HCT116 (cell line): ENCODE measurements at regions not wholly inside any gene's neighbourhood (a gene's known extent, or its start where the extent isn't known, plus 50 kb on each side); places are given as distances from the start of the nearest gene placed in this dataset.

Experiments used
- ATAC-seq: fragments of 200-7000 bp; cut with Tn5 transposase; 2 replicates; pipeline ENCODE4 v1.9.1; 2020; ENCODE audit warnings: mild to moderate bottlenecking, moderate library complexity
- BruUV-seq: library from RNA; stranded (reverse); fragments of 400-500 nt; replicated peaks from 2 replicates; lab custom pipeline; 2021; lab: Mats Ljungman, UMichigan
- CTCF ChIA-PET: fragments of 300-600 bp; sonication (Branson Sonifier 250); formaldehyde crosslinking; loops from one replicate; lab custom pipeline; 2021; ENCODE audit warnings: antibody characterized with exemption; lab: Charles Lee
- POLR2A ChIA-PET: fragments of 300-600, 350-600 bp; sonication (Branson Sonifier 250); formaldehyde crosslinking; loops from one replicate; lab custom pipeline; 2021; ENCODE audit warnings: antibody characterized with exemption; lab: Charles Lee
- RAD21 ChIA-PET, 2 experiments: fragments of 300-600 bp; sonication (Branson Sonifier 250); formaldehyde crosslinking; loops; one replicate each; lab custom pipeline; 2023; ENCODE audit warnings: low total read pairs in 2 of 2; ENCODE audit not compliant: uncharacterized antibody in 2 of 2, unreplicated experiment in 2 of 2, low non-redundant PET in 1 of 2; lab: Charles Lee
- DNase-seq: peaks from one replicate; pipeline ENCODE4 v3.0.0-alpha.2; 2010; ENCODE audit warnings: low read depth, low spot score
- H2AFZ ChIP-seq: fragments of 200-600 bp; shearing (Covaris generic), sonication (generic); 2 replicates; pipeline ENCODE4 v1.6.1; 2017; ENCODE audit warnings: low read depth, mixed run types, mixed read lengths, antibody characterized with exemption, low read length; ENCODE audit not compliant: poor library complexity, severe bottlenecking
- H3K27ac ChIP-seq: 2 replicates; pipeline ENCODE4 v1.5.1; 2012; ENCODE audit warnings: low read depth, low read length
- H3K27me3 ChIP-seq: fragments of 200-600 bp; sonication (generic); 2 replicates; pipeline ENCODE4 v1.6.1; 2016; ENCODE audit warnings: mixed run types, low read length, mixed read lengths; ENCODE audit not compliant: insufficient read depth
- H3K36me3 ChIP-seq, 2 experiments: fragments of 200-500 bp in 1 of 2; fragments of 200-600 bp in 1 of 2; sonication (Bioruptor generic) in 1 of 2; sonication (generic) in 1 of 2; 2 replicates each; pipeline versions ENCODE4 v1.5.1 to v1.6.1; 2014 to 2016; ENCODE audit warnings: low read length in 2 of 2, inconsistent platforms in 1 of 2, mixed read lengths in 1 of 2, mixed run types in 1 of 2; ENCODE audit not compliant: insufficient read depth in 2 of 2, control insufficient read depth in 1 of 2
- H3K4me1 ChIP-seq, 2 experiments: fragments of 200-600 bp in 1 of 2; sonication (generic) in 1 of 2; 2 replicates each; pipeline versions ENCODE4 v1.5.1 to v1.6.1; 2012 to 2017; ENCODE audit warnings: low read length in 2 of 2, inconsistent platforms in 1 of 2, mild to moderate bottlenecking in 1 of 2, mixed read lengths in 1 of 2, mixed run types in 1 of 2, moderate library complexity in 1 of 2; ENCODE audit not compliant: insufficient read depth in 2 of 2, control insufficient read depth in 1 of 2
- H3K4me2 ChIP-seq: fragments of 200-600 bp; sonication (generic); 2 replicates; pipeline ENCODE4 v1.6.1; 2017; ENCODE audit warnings: mixed run types, low read length, mixed read lengths
- H3K4me3 ChIP-seq, 2 experiments: fragments of 200-600 bp in 1 of 2; sonication (generic) in 1 of 2; replicated peaks in 1 of 2; 2 replicates each; pipeline ENCODE4 v1.5.1; 2011 to 2016; ENCODE audit warnings: low read length in 2 of 2, control low read depth in 1 of 2, low read depth in 1 of 2, mild to moderate bottlenecking in 1 of 2, mixed read lengths in 1 of 2, mixed run types in 1 of 2
- H3K79me2 ChIP-seq: fragments of 200-600 bp; sonication (generic); 2 replicates; pipeline ENCODE4 v1.6.1; 2017; ENCODE audit warnings: mild to moderate bottlenecking, mixed run types, low read length, moderate library complexity, mixed read lengths; ENCODE audit not compliant: insufficient read depth
- H3K9ac ChIP-seq: fragments of 200-600 bp; sonication (generic); 2 replicates; pipeline ENCODE4 v1.6.1; 2016; ENCODE audit warnings: low read length, mixed read lengths
- H3K9me2 ChIP-seq: fragments of 200-600 bp; sonication (generic), shearing (Covaris generic); 2 replicates; pipeline ENCODE4 v1.6.1; 2017; ENCODE audit warnings: mixed run types, mild to moderate bottlenecking, moderate library complexity; ENCODE audit not compliant: insufficient read depth
- H3K9me3 ChIP-seq, 2 experiments: fragments of 200-500 bp in 1 of 2; fragments of 200-600 bp in 1 of 2; sonication (Bioruptor generic) in 1 of 2; sonication (generic) in 1 of 2; 2 replicates each; pipeline ENCODE4 v1.6.1; 2014 to 2017; ENCODE audit warnings: low read length in 2 of 2, mixed read lengths in 2 of 2, inconsistent platforms in 1 of 2, low read depth in 1 of 2, mild to moderate bottlenecking in 1 of 2, mixed run types in 1 of 2, moderate library complexity in 1 of 2; ENCODE audit not compliant: control insufficient read depth in 1 of 2, insufficient read depth in 1 of 2
- H4K20me1 ChIP-seq: fragments of 200-600 bp; sonication (generic), shearing (Covaris generic); 2 replicates; pipeline ENCODE4 v1.6.1; 2017; ENCODE audit warnings: mixed run types, mild to moderate bottlenecking, moderate library complexity; ENCODE audit not compliant: insufficient read depth
- POLR2AphosphoS5 ChIP-seq: IDR thresholded peaks from 2 replicates; pipeline ENCODE4 v1.6.1; 2011; ENCODE audit warnings: mild to moderate bottlenecking, low read depth, low read length, moderate library complexity
- RAD21 ChIP-seq: IDR thresholded peaks from 2 replicates; pipeline ENCODE4 v1.6.1; 2012; ENCODE audit warnings: low read depth, mild to moderate bottlenecking
- TCF7L2 ChIP-seq: IDR thresholded peaks from 2 replicates; pipeline ENCODE4 v1.7.0; 2011; ENCODE audit warnings: borderline replicate concordance, inconsistent platforms; ENCODE audit not compliant: insufficient read depth, insufficient read length; ENCODE audit errors: extremely low read depth
- ZNF274 ChIP-seq: fragments of 200-500 bp; sonication (Bioruptor generic); IDR thresholded peaks from 2 replicates; pipeline ENCODE4 v1.6.1; 2014; ENCODE audit warnings: mild to moderate bottlenecking, low read depth, low read length, inconsistent platforms
- intact Hi-C: fragments of 100-400 bp; cut with micrococcal nuclease; formaldehyde crosslinking; loops from 2 replicates; pipeline ENCODE4 v1.10.0; 2022
- TF ChIP-seq, protein P1 (sequence below): IDR thresholded peaks from 2 replicates; pipeline ENCODE4 v1.6.1; 2011; ENCODE audit warnings: mild to moderate bottlenecking, low read length, moderate library complexity; ENCODE audit not compliant: insufficient replicate concordance; ENCODE audit errors: extremely low read depth
- TF ChIP-seq, protein P2 (sequence below): IDR thresholded peaks from 2 replicates; pipeline ENCODE4 v1.6.1; 2012; ENCODE audit warnings: low read depth
- TF ChIP-seq, protein P3 (sequence below): IDR thresholded peaks from 2 replicates; pipeline ENCODE4 v1.6.1; 2012

DNA sequence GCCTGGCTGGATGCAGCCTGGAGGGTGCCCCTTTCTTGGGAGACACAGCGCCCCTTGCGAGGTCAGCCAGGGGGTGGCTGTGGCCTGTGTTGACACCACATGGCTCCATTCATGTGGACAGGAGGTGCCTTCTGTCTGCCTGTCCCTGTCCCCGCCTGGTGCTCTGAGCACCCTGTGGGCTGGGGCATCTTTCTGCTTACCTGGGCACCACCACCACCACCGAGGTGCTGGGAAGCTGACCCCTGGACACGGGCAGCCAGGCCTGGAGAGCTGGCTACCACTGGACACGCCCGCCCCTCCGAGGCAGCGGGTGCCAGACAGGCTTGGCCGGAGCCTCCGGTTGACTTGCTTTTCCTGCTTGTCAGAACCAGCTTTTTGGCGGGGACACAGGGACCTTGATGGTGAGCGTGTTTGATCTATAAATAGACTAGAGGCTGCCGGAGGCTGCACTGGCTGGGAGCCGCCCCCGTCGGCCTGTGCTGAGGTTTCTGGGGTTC is 121.3 kb upstream of the GSE1 start:
- Histone ChIP-seq H3K79me2 (no peaks in the 10 kb centered on the region), H3K36me3 (no peaks in the 10 kb centered on the region), H3K27ac (peak overlapping the region; percentile 32; the same call in 1 of the 2 replicates), H4K20me1 (no peaks in the 10 kb centered on the region), H3K4me3 (peak overlapping the region; percentile 19 to 47), H3K27me3 (no peaks in the 10 kb centered on the region), H3K4me2 (peak overlapping the region; percentile 80), H3K9me2 (no peaks in the 10 kb centered on the region), H3K9ac (peak overlapping the region; percentile 36), H2AFZ (no peak overlapping the region), H3K4me1 (peaks cover 22 to 25% of the 10 kb centered on the region in 2 experiments), H3K9me3 (no peaks in the 10 kb centered on the region)
- ATAC-seq (peak; percentile 69), DNase-seq (peak; percentile 41)
- intact Hi-C loops = loop anchor here (10.0 kb wide), 2 partner anchors 57 to 123 kb away; partner anchors contain the start of gene GSE1
- TF ChIP-seq ZNF274 = no peak
- TF ChIP-seq, protein P1, sequence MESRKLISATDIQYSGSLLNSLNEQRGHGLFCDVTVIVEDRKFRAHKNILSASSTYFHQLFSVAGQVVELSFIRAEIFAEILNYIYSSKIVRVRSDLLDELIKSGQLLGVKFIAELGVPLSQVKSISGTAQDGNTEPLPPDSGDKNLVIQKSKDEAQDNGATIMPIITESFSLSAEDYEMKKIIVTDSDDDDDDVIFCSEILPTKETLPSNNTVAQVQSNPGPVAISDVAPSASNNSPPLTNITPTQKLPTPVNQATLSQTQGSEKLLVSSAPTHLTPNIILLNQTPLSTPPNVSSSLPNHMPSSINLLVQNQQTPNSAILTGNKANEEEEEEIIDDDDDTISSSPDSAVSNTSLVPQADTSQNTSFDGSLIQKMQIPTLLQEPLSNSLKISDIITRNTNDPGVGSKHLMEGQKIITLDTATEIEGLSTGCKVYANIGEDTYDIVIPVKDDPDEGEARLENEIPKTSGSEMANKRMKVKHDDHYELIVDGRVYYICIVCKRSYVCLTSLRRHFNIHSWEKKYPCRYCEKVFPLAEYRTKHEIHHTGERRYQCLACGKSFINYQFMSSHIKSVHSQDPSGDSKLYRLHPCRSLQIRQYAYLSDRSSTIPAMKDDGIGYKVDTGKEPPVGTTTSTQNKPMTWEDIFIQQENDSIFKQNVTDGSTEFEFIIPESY = no peak
- peak; percentile 29; the same call in 1 of the 2 replicates for TF ChIP-seq POLR2AphosphoS5
- TF ChIP-seq RAD21 = peak; percentile 26; the same call in 1 of the 2 replicates
- TF ChIP-seq TCF7L2 = peak; percentile 85
- TF ChIP-seq, protein P2, sequence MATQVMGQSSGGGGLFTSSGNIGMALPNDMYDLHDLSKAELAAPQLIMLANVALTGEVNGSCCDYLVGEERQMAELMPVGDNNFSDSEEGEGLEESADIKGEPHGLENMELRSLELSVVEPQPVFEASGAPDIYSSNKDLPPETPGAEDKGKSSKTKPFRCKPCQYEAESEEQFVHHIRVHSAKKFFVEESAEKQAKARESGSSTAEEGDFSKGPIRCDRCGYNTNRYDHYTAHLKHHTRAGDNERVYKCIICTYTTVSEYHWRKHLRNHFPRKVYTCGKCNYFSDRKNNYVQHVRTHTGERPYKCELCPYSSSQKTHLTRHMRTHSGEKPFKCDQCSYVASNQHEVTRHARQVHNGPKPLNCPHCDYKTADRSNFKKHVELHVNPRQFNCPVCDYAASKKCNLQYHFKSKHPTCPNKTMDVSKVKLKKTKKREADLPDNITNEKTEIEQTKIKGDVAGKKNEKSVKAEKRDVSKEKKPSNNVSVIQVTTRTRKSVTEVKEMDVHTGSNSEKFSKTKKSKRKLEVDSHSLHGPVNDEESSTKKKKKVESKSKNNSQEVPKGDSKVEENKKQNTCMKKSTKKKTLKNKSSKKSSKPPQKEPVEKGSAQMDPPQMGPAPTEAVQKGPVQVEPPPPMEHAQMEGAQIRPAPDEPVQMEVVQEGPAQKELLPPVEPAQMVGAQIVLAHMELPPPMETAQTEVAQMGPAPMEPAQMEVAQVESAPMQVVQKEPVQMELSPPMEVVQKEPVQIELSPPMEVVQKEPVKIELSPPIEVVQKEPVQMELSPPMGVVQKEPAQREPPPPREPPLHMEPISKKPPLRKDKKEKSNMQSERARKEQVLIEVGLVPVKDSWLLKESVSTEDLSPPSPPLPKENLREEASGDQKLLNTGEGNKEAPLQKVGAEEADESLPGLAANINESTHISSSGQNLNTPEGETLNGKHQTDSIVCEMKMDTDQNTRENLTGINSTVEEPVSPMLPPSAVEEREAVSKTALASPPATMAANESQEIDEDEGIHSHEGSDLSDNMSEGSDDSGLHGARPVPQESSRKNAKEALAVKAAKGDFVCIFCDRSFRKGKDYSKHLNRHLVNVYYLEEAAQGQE = no peak
- TF ChIP-seq, protein P3, sequence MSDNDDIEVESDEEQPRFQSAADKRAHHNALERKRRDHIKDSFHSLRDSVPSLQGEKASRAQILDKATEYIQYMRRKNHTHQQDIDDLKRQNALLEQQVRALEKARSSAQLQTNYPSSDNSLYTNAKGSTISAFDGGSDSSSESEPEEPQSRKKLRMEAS = peak; percentile 77; the same call in 1 of the 2 replicates
- POLR2A ChIA-PET = no interaction called here
- BruUV-seq = no TSS peak
- RAD21 ChIA-PET = interaction anchor here (0.6 to 3.0 kb wide), 6 partner anchors 19 to 124 kb away, joined by 3 to 13 read pairs (median 7); no protein-coding TSS in a partner anchor
- CTCF ChIA-PET = interaction anchor here (1.0 to 3.8 kb wide), 24 partner anchors 9 to 216 kb away, joined by 3 to 33 read pairs (median 5); partner anchors contain the start of gene GSE1
